ENCODE measurements at regions not wholly inside any gene's neighbourhood (a gene's known extent, or its start where the extent isn't known, plus 50 kb on each side); places are given as distances from the start of the nearest gene placed in this dataset.
A peak's percentile ranks its signal among the peaks of the same experiment; 100 is the strongest.

DNA sequence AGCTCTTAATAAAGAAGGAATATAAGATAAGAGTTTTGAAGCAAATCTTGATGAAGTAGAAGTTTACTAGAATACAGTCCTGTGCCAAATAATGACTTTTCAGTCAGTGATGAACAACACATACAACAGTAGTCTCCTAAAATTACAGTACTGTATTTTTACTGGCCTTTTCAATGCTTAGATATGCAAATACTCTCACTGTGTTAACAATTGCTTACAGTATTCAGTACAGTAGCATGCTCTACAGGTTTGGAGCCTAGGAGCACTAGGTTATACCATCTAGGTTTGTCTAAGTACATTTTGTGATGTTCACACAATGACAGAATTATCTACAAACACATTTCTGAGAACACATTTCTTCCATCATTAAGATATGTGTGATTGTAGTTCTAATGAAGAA lies 316.7 kb upstream of the KLHL1 start:
- Histone ChIP-seq H3K4me3 (ENCODE audit: low read depth in 1 of 2, low read length in 2 of 2) (no peak overlapping the region), H3K27me3 (ENCODE audit: insufficient read depth, low read length, poor library complexity) (no peaks in the 10 kb centered on the region), H3K4me1 (ENCODE audit: insufficient read depth, low read length) (peaks cover 25% of the 10 kb centered on the region), H3K4me2 (ENCODE audit: insufficient read depth, low read length) (peak overlapping the region; percentile 45), H4K20me1 (ENCODE audit: insufficient read depth, low read length) (no peaks in the 10 kb centered on the region), H3K79me2 (ENCODE audit: insufficient read depth, low read length) (no peaks in the 10 kb centered on the region), H3K9ac (ENCODE audit: low read depth, low read length) (peak overlapping the region; percentile 28; the same call in 1 of the 2 replicates), H3K9me3 (ENCODE audit: insufficient read depth, low read length, severe bottlenecking) (no peaks in the 10 kb centered on the region), H2AFZ (ENCODE audit: low read depth, low read length) (peak overlapping the region; percentile 62), H3K36me3 (ENCODE audit: insufficient read depth, low read length) (no peaks in the 10 kb centered on the region), H3K27ac (ENCODE audit: low read length) (peak overlapping the region; percentile 81)
- ATAC-seq (ENCODE audit: insufficient read depth, low read depth) = peak; percentile 55; the same call in 2 of the 3 replicates
- TF ChIP-seq EZH2 (IDR thresholded peaks at IDR 0.05; ENCODE audit: borderline replicate concordance, low read depth, low read length, severe bottlenecking) = no peak
- TF ChIP-seq, protein P1, sequence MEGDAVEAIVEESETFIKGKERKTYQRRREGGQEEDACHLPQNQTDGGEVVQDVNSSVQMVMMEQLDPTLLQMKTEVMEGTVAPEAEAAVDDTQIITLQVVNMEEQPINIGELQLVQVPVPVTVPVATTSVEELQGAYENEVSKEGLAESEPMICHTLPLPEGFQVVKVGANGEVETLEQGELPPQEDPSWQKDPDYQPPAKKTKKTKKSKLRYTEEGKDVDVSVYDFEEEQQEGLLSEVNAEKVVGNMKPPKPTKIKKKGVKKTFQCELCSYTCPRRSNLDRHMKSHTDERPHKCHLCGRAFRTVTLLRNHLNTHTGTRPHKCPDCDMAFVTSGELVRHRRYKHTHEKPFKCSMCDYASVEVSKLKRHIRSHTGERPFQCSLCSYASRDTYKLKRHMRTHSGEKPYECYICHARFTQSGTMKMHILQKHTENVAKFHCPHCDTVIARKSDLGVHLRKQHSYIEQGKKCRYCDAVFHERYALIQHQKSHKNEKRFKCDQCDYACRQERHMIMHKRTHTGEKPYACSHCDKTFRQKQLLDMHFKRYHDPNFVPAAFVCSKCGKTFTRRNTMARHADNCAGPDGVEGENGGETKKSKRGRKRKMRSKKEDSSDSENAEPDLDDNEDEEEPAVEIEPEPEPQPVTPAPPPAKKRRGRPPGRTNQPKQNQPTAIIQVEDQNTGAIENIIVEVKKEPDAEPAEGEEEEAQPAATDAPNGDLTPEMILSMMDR (IDR thresholded peaks at IDR 0.05; ENCODE audit: borderline replicate concordance, extremely low read depth, low read length, poor library complexity, severe bottlenecking) = no peak
- no peak for DNase-seq

- H3K79me2 ChIP-seq (ENCODE audit: insufficient read depth, low read length) = no peaks in the 10 kb centered on the region
- H3K4me1 ChIP-seq (ENCODE audit: insufficient read depth, low read length) = peaks cover 25% of the 10 kb centered on the region
- ATAC-seq (ENCODE audit: insufficient read depth, low read depth) (no peak), DNase-seq (no peak)
- no peaks in the 10 kb centered on the region for H3K36me3 ChIP-seq (ENCODE audit: insufficient read depth, low read length)
- H3K9ac ChIP-seq (ENCODE audit: low read depth, low read length) = peak overlapping the region; percentile 28; the same call in 1 of the 2 replicates
- peak overlapping the region; percentile 45 for H3K4me2 ChIP-seq (ENCODE audit: insufficient read depth, low read length)
- no peaks in the 10 kb centered on the region for H4K20me1 ChIP-seq (ENCODE audit: insufficient read depth, low read length)
- no peak for TF ChIP-seq EZH2 (IDR thresholded peaks at IDR 0.05; ENCODE audit: borderline replicate concordance, low read depth, low read length, severe bottlenecking)
- TF ChIP-seq, protein P1 (IDR thresholded peaks at IDR 0.05; ENCODE audit: borderline replicate concordance, extremely low read depth, low read length, poor library complexity, severe bottlenecking) = no peak
- peak overlapping the region; percentile 62 for H2AFZ ChIP-seq (ENCODE audit: low read depth, low read length)
- H3K27ac ChIP-seq (ENCODE audit: low read length) = peak overlapping the region; percentile 81
- no peak overlapping the region for H3K4me3 ChIP-seq (ENCODE audit: low read depth in 1 of 2, low read length in 2 of 2)
- H3K9me3 ChIP-seq (ENCODE audit: insufficient read depth, low read length, severe bottlenecking) = no peaks in the 10 kb centered on the region
- H3K27me3 ChIP-seq (ENCODE audit: insufficient read depth, low read length, poor library complexity) = no peaks in the 10 kb centered on the region
Observed at GRCh38 chr13:70424428-70424827, 316.2 kb upstream of the KLHL1 start.

DNA sequence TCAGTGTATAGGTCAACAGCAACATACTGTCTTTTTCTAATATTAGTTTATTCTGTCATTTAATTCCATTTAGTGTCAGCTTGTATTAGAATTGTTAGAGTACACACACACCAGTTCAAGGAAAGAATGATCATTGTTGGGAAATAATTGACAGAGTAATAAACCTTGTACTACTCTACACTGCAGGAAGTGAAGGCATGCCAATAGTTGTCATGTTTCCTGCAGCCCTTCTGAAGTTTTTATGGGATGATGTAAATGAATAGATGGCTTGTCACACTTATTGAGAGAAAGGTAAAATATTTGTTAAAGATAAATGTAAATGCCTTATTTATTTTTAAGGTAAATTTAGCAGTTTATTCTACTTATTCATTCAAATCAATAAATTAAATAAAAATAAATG lies 306.9 kb upstream of the KLHL1 start:
- H4K20me1 ChIP-seq (ENCODE audit: insufficient read depth, low read length) = no peaks in the 10 kb centered on the region
- no peak overlapping the region for H2AFZ ChIP-seq (ENCODE audit: low read depth, low read length)
- H3K9ac ChIP-seq (ENCODE audit: low read depth, low read length) = no peak overlapping the region
- H3K27me3 ChIP-seq (ENCODE audit: insufficient read depth, low read length, poor library complexity) = no peaks in the 10 kb centered on the region
- no peak for DNase-seq
- no peak overlapping the region for H3K4me3 ChIP-seq (ENCODE audit: low read depth in 1 of 2, low read length in 2 of 2)
- no peak for TF ChIP-seq EZH2 (IDR thresholded peaks at IDR 0.05; ENCODE audit: borderline replicate concordance, low read depth, low read length, severe bottlenecking)
- TF ChIP-seq, protein P1 (IDR thresholded peaks at IDR 0.05; ENCODE audit: borderline replicate concordance, extremely low read depth, low read length, poor library complexity, severe bottlenecking) = no peak
- H3K36me3 ChIP-seq (ENCODE audit: insufficient read depth, low read length) = no peaks in the 10 kb centered on the region
- no peak overlapping the region for H3K27ac ChIP-seq (ENCODE audit: low read length)
- no peaks in the 10 kb centered on the region for H3K9me3 ChIP-seq (ENCODE audit: insufficient read depth, low read length, severe bottlenecking)
- no peak for ATAC-seq (ENCODE audit: insufficient read depth, low read depth)
- no peaks in the 10 kb centered on the region for H3K4me1 ChIP-seq (ENCODE audit: insufficient read depth, low read length)
- H3K79me2 ChIP-seq (ENCODE audit: insufficient read depth, low read length) = no peaks in the 10 kb centered on the region
- no peak overlapping the region for H3K4me2 ChIP-seq (ENCODE audit: insufficient read depth, low read length)

GRCh38 chr13:70408865-70409264 lies 300.6 kb upstream of the KLHL1 start:
- Histone ChIP-seq H3K4me1 (ENCODE audit: insufficient read depth, low read length) (no peaks in the 10 kb centered on the region), H4K20me1 (ENCODE audit: insufficient read depth, low read length) (no peaks in the 10 kb centered on the region), H3K9me3 (ENCODE audit: insufficient read depth, low read length, severe bottlenecking) (no peaks in the 10 kb centered on the region), H3K27me3 (ENCODE audit: insufficient read depth, low read length, poor library complexity) (no peaks in the 10 kb centered on the region), H3K4me2 (ENCODE audit: insufficient read depth, low read length) (no peak overlapping the region), H3K27ac (ENCODE audit: low read length) (no peak overlapping the region), H3K79me2 (ENCODE audit: insufficient read depth, low read length) (no peaks in the 10 kb centered on the region), H3K4me3 (ENCODE audit: low read depth in 1 of 2, low read length in 2 of 2) (no peak overlapping the region), H2AFZ (ENCODE audit: low read depth, low read length) (no peak overlapping the region), H3K36me3 (ENCODE audit: insufficient read depth, low read length) (no peaks in the 10 kb centered on the region), H3K9ac (ENCODE audit: low read depth, low read length) (no peak overlapping the region)
- ATAC-seq (ENCODE audit: insufficient read depth, low read depth) = no peak
- DNase-seq = no peak
- TF ChIP-seq, protein P1 (IDR thresholded peaks at IDR 0.05; ENCODE audit: borderline replicate concordance, extremely low read depth, low read length, poor library complexity, severe bottlenecking) = no peak
- no peak for TF ChIP-seq EZH2 (IDR thresholded peaks at IDR 0.05; ENCODE audit: borderline replicate concordance, low read depth, low read length, severe bottlenecking)

All from DND-41 (cell line).